Fibroblast of lung (primary cell): ENCODE measurements at regions not wholly inside any gene's neighbourhood (a gene's known extent, or its start where the extent isn't known, plus 50 kb on each side); places are given as distances from the start of the nearest gene placed in this dataset.
A peak's percentile ranks its signal among the peaks of the same experiment; 100 is the strongest.

Experiments
- DNase-seq, 2 donors: peaks; one replicate each; pipeline versions ENCODE4 v3.0.0 to v3.0.0-alpha.2; 2010; ENCODE audit warnings: low read depth in 2 of 2
- H2AFZ ChIP-seq: 2 replicates; pipeline ENCODE4 v1.5.1; 2012; ENCODE audit warnings: low read length, control low read depth, inconsistent platforms
- H3K27ac ChIP-seq: 2 replicates; pipeline ENCODE4 v1.5.1; 2011; ENCODE audit warnings: low read length, control low read depth; ENCODE audit not compliant: insufficient read depth
- H3K27me3 ChIP-seq: 2 replicates; pipeline ENCODE4 v1.5.1; 2011; ENCODE audit warnings: mild to moderate bottlenecking, low read length; ENCODE audit not compliant: control insufficient read depth, insufficient read depth
- H3K36me3 ChIP-seq: 2 replicates; pipeline ENCODE4 v1.5.1; 2011; ENCODE audit warnings: low read length; ENCODE audit not compliant: control insufficient read depth, insufficient read depth
- H3K4me1 ChIP-seq: 2 replicates; pipeline ENCODE4 v1.5.1; 2011; ENCODE audit warnings: low read length; ENCODE audit not compliant: control insufficient read depth, insufficient read depth; ENCODE audit errors: extremely low read depth
- H3K4me2 ChIP-seq: 2 replicates; pipeline ENCODE4 v1.5.1; 2011; ENCODE audit warnings: low read length, control low read depth; ENCODE audit not compliant: insufficient read depth; ENCODE audit errors: extremely low read depth
- H3K4me3 ChIP-seq, 4 experiments: fragments of 200-600 bp in 1 of 4; sonication (generic) in 1 of 4; replicated peaks in 1 of 4; 2 replicates each; pipeline ENCODE4 v1.5.1; 2011 to 2016; ENCODE audit warnings: low read length in 4 of 4, low read depth in 3 of 4, mild to moderate bottlenecking in 3 of 4, control low read depth in 2 of 4, inconsistent platforms in 1 of 4, mixed read lengths in 1 of 4; ENCODE audit not compliant: insufficient read depth in 1 of 4; ENCODE audit errors: control extremely low read depth in 1 of 4
- H3K79me2 ChIP-seq: 2 replicates; pipeline ENCODE4 v1.5.1; 2012; ENCODE audit warnings: mild to moderate bottlenecking, low read length, inconsistent platforms; ENCODE audit not compliant: control insufficient read depth, insufficient read depth
- H3K9ac ChIP-seq: 2 replicates; pipeline ENCODE4 v1.5.1; 2011; ENCODE audit warnings: mild to moderate bottlenecking, low read length, control low read depth; ENCODE audit not compliant: insufficient read depth
- H3K9me3 ChIP-seq: 2 replicates; pipeline ENCODE4 v1.5.1; 2012; ENCODE audit warnings: low read depth, low read length; ENCODE audit not compliant: control insufficient read depth, insufficient read depth
- H4K20me1 ChIP-seq: 2 replicates; pipeline ENCODE4 v1.5.1; 2011; ENCODE audit warnings: low read length; ENCODE audit not compliant: control insufficient read depth, insufficient read depth; ENCODE audit errors: extremely low read depth
- CTCF ChIP-seq, 2 donors: IDR thresholded peaks in 1 of 2; conservative IDR thresholded peaks in 1 of 2; 1 replicate in 1 of 2; 2 replicates in 1 of 2; pipeline ENCODE4 v1.5.1; 2011 to 2012; ENCODE audit warnings: low read length in 2 of 2, control low read depth in 1 of 2, inconsistent platforms in 1 of 2, low read depth in 1 of 2, mild to moderate bottlenecking in 1 of 2
- EZH2 ChIP-seq: IDR thresholded peaks from 2 replicates; pipeline ENCODE4 v1.5.1; 2012; ENCODE audit warnings: low read length, control low read depth, mild to moderate bottlenecking; ENCODE audit errors: missing control alignments

DNA sequence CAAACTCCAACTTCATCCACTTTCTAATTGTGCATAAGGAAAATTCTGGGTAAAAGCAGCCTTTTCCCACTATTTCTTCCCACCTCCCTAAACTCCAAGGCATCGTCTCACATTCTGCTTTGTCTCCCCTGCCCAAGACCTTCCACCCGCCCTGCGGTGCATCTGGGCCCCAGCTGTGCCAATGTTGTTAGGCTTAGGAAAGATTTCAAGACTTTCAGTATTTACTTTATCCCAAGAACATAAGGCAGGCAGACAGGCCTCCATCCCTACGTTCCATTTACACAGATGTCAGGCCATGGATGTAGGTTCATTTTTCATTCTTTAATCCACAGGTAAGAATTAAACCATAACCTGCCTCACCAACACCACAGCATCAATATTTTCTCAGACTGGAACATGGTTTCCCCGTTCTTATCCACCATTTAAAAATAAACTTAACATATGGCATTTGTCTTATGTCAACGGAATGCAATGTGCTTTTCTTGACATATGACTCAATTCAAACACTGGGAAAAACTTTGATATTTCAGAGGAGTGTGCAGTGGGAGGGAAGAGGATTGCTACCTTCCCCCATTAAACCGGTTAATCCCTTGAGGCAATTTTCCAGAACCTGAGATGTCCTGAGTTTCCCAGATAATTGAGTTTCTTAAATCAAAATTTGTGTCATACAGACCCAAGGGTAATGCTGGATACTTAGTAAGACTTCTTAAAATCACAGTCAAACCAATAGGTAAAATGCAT lies 238.0 kb upstream of the LRIG1 start:
- Histone ChIP-seq H3K9ac (no peak overlapping the region), H2AFZ (no peak overlapping the region), H3K4me3 (no peak overlapping the region), H4K20me1 (no peaks in the 10 kb centered on the region), H3K4me1 (no peaks in the 10 kb centered on the region), H3K79me2 (no peaks in the 10 kb centered on the region), H3K9me3 (no peaks in the 10 kb centered on the region), H3K27me3 (no peaks in the 10 kb centered on the region), H3K36me3 (no peaks in the 10 kb centered on the region), H3K27ac (no peak overlapping the region), H3K4me2 (no peak overlapping the region)
- TF ChIP-seq EZH2 (no peak), CTCF (conservative IDR thresholded peaks at IDR 0.05 in 1 of 2, IDR thresholded peaks at IDR 0.05 in 1 of 2; ENCODE audit: low read depth in 1 of 2, low read length in 2 of 2) (no peak)
- peak; percentile 67 to 83 for DNase-seq

- Histone ChIP-seq H3K79me2 (no peaks in the 10 kb centered on the region), H3K4me2 (no peak overlapping the region), H3K27ac (no peak overlapping the region), H3K9ac (no peak overlapping the region), H3K4me3 (no peak overlapping the region), H3K4me1 (no peaks in the 10 kb centered on the region), H3K9me3 (no peaks in the 10 kb centered on the region), H3K36me3 (no peaks in the 10 kb centered on the region), H2AFZ (no peak overlapping the region), H3K27me3 (no peaks in the 10 kb centered on the region), H4K20me1 (no peaks in the 10 kb centered on the region)
- no peak for TF ChIP-seq EZH2
- TF ChIP-seq CTCF (conservative IDR thresholded peaks at IDR 0.05 in 1 of 2, IDR thresholded peaks at IDR 0.05 in 1 of 2; ENCODE audit: low read depth in 1 of 2, low read length in 2 of 2) = no peak
- no peak for DNase-seq
Observed at GRCh38 chr3:66740260-66740659, 239.4 kb upstream of the LRIG1 start.

- Histone ChIP-seq H3K27ac (no peak overlapping the region), H3K36me3 (no peaks in the 10 kb centered on the region), H3K4me3 (no peak overlapping the region), H3K9me3 (no peaks in the 10 kb centered on the region), H3K79me2 (no peaks in the 10 kb centered on the region), H3K9ac (no peak overlapping the region), H2AFZ (no peak overlapping the region), H3K4me2 (no peak overlapping the region), H3K27me3 (no peaks in the 10 kb centered on the region), H4K20me1 (no peaks in the 10 kb centered on the region), H3K4me1 (no peaks in the 10 kb centered on the region)
- no peak for TF ChIP-seq EZH2
- TF ChIP-seq CTCF (conservative IDR thresholded peaks at IDR 0.05 in 1 of 2, IDR thresholded peaks at IDR 0.05 in 1 of 2; ENCODE audit: low read depth in 1 of 2, low read length in 2 of 2) = no peak
- no peak for DNase-seq
Observed at GRCh38 chr3:66744521-66744920, 243.7 kb upstream of the LRIG1 start.
